WTC11 (cell line): ENCODE measurements at regions not wholly inside any gene's neighbourhood (a gene's known extent, or its start where the extent isn't known, plus 50 kb on each side); places are given as distances from the start of the nearest gene placed in this dataset.
A peak's percentile ranks its signal among the peaks of the same experiment; 100 is the strongest.

Experiments used
- ATAC-seq: fragments of 200-7000 bp; cut with Tn5 transposase; 2 replicates; pipeline ENCODE4 v1.10.0; 2021; ENCODE audit warnings: mild to moderate bottlenecking, moderate library complexity
- CTCF ChIA-PET: fragments of 300-600 bp; sonication (Branson Sonifier 250); formaldehyde crosslinking; loops from one replicate; lab custom pipeline; 2021; ENCODE audit warnings: antibody characterized with exemption; lab: Charles Lee
- POLR2A ChIA-PET: fragments of 350-600 bp; sonication (Branson Sonifier 250); formaldehyde crosslinking; loops from one replicate; lab custom pipeline; 2021; ENCODE audit warnings: antibody characterized with exemption; lab: Charles Lee
- DNase-seq: peaks from one replicate; pipeline ENCODE4 v3.0.0; 2021; ENCODE audit warnings: low spot score
- H3K27ac Mint-ChIP-seq: 2 replicates; pipeline ENCODE4 v1.8.0; 2021; ENCODE audit warnings: mixed read lengths
- H3K27me3 Mint-ChIP-seq: 2 replicates; pipeline ENCODE4 v1.8.0; 2021; ENCODE audit warnings: low read depth, mild to moderate bottlenecking, moderate library complexity, mixed read lengths
- H3K36me3 Mint-ChIP-seq: 2 replicates; pipeline ENCODE4 v1.8.0; 2021; ENCODE audit warnings: mixed read lengths
- H3K4me1 Mint-ChIP-seq: 2 replicates; pipeline ENCODE4 v1.8.0; 2022; ENCODE audit warnings: mixed read lengths
- H3K4me3 Mint-ChIP-seq: 2 replicates; pipeline ENCODE4 v1.8.0; 2021; ENCODE audit warnings: mild to moderate bottlenecking, moderate library complexity, mixed read lengths
- H3K9me3 Mint-ChIP-seq: 2 replicates; pipeline ENCODE4 v1.8.0; 2021; ENCODE audit warnings: mixed read lengths
- AFF4 ChIP-seq: sonication (generic); formaldehyde crosslinking; IDR thresholded peaks from 2 replicates; pipeline ENCODE4 v1.8.1; 2023; ENCODE audit warnings: mild to moderate bottlenecking, missing genetic modification reagents, borderline replicate concordance
- CTCF ChIP-seq: fragments of 200-600 bp; IDR thresholded peaks from 2 replicates; pipeline ENCODE4 v1.8.0; 2022; ENCODE audit warnings: antibody characterized with exemption
- ERG ChIP-seq: fragments of 250-450 bp; sonication (Bioruptor Pico); IDR thresholded peaks from 2 replicates; pipeline ENCODE4 v1.8.0; 2021; ENCODE audit warnings: mild to moderate bottlenecking
- ESRRA ChIP-seq: sonication (generic); formaldehyde crosslinking; IDR thresholded peaks from 2 replicates; pipeline ENCODE4 v1.8.1; 2022; ENCODE audit warnings: mild to moderate bottlenecking, missing genetic modification reagents, borderline replicate concordance
- GABPB1 ChIP-seq: sonication (generic); formaldehyde crosslinking; IDR thresholded peaks from 2 replicates; pipeline ENCODE4 v1.8.1; 2023; ENCODE audit warnings: mild to moderate bottlenecking, missing genetic modification reagents
- IRF1 ChIP-seq: sonication (generic); formaldehyde crosslinking; IDR thresholded peaks from 2 replicates; pipeline ENCODE4 v1.8.0; 2023; ENCODE audit warnings: missing genetic modification reagents
- JUN ChIP-seq: sonication (generic); formaldehyde crosslinking; IDR thresholded peaks from 2 replicates; pipeline ENCODE4 v1.8.0; 2023; ENCODE audit warnings: mild to moderate bottlenecking, missing genetic modification reagents
- PRDM15 ChIP-seq: sonication (generic); formaldehyde crosslinking; IDR thresholded peaks from 2 replicates; pipeline ENCODE4 v1.8.0; 2022; ENCODE audit warnings: missing genetic modification reagents
- PRRX2 ChIP-seq: fragments of 250-450 bp; sonication (Bioruptor Pico); IDR thresholded peaks from 2 replicates; pipeline ENCODE4 v1.8.0; 2021; ENCODE audit warnings: mild to moderate bottlenecking
- RORB ChIP-seq: fragments of 250-450 bp; sonication (Bioruptor Pico); IDR thresholded peaks from 2 replicates; pipeline ENCODE4 v1.9.0; 2021; ENCODE audit warnings: mild to moderate bottlenecking
- TEAD4 ChIP-seq: sonication (generic); formaldehyde crosslinking; IDR thresholded peaks from 2 replicates; pipeline ENCODE4 v1.8.0; 2022; ENCODE audit warnings: mild to moderate bottlenecking, missing genetic modification reagents
- USF1 ChIP-seq: sonication (generic); formaldehyde crosslinking; IDR thresholded peaks from 2 replicates; pipeline ENCODE4 v1.8.0; 2022; ENCODE audit warnings: mild to moderate bottlenecking, missing genetic modification reagents
- ZBTB21 ChIP-seq: sonication (generic); formaldehyde crosslinking; IDR thresholded peaks from 2 replicates; pipeline ENCODE4 v1.8.1; 2023; ENCODE audit warnings: mild to moderate bottlenecking, missing genetic modification reagents, borderline replicate concordance
- ZNF232 ChIP-seq: sonication (generic); formaldehyde crosslinking; IDR thresholded peaks from 2 replicates; pipeline ENCODE4 v1.8.0; 2022; ENCODE audit warnings: mild to moderate bottlenecking, missing genetic modification reagents
- ZNF281 ChIP-seq: sonication (generic); formaldehyde crosslinking; IDR thresholded peaks from 2 replicates; pipeline ENCODE4 v1.8.0; 2023; ENCODE audit warnings: mild to moderate bottlenecking, missing genetic modification reagents
- ZNF317 ChIP-seq: sonication (generic); formaldehyde crosslinking; IDR thresholded peaks from 2 replicates; pipeline ENCODE4 v1.8.1; 2023; ENCODE audit warnings: low read depth, mild to moderate bottlenecking, moderate library complexity, missing genetic modification reagents, borderline replicate concordance

- TF ChIP-seq AFF4 (CRISPR knock-in tag), result no peak
- TF ChIP-seq ZNF317, result no peak
- TF ChIP-seq ZNF281, result no peak
- TF ChIP-seq ERG, result no peak
Observed at GRCh38 chr11:92401520-92401919, 176.9 kb downstream of the FAT3 start (continued).

- Mint-ChIP-seq H3K27ac (peak overlapping the region; percentile 62), H3K9me3 (peaks cover 27% of the 10 kb centered on the region), H3K27me3 (no peaks in the 10 kb centered on the region), H3K4me1 (peaks cover 60% of the 10 kb centered on the region), H3K36me3 (peaks cover 28% of the 10 kb centered on the region), H3K4me3 (no peak overlapping the region)
- TF ChIP-seq IRF1 (CRISPR knock-in tag), result no peak
- TF ChIP-seq RORB (CRISPR knock-in tag), result no peak
- no peak for TF ChIP-seq ZBTB21 (CRISPR knock-in tag)
- TF ChIP-seq USF1 (CRISPR knock-in tag), result no peak
- no peak for TF ChIP-seq GABPB1
- TF ChIP-seq JUN (CRISPR knock-in tag), result no peak
- ATAC-seq, result no peak
- no peak for DNase-seq
- POLR2A ChIA-PET, result no interaction called here
- CTCF ChIA-PET, result interaction anchor here (1.2 kb wide), 1 partner anchor 19 kb away, joined by 4 read pairs; no protein-coding TSS in a partner anchor
Observed at GRCh38 chr11:92406472-92406871, 181.9 kb downstream of the FAT3 start.

GRCh38 chr11:92409355-92409754, 184.7 kb downstream of the FAT3 start:
- CTCF ChIA-PET, result no interaction called here
- Mint-ChIP-seq H3K27ac (peak overlapping the region; percentile 7; the same call in 1 of the 2 replicates), H3K9me3 (peaks cover 11% of the 10 kb centered on the region)
- TF ChIP-seq PRRX2 (no peak), TEAD4 (CRISPR knock-in tag) (no peak), ZNF232 (CRISPR knock-in tag) (no peak), RORB (CRISPR knock-in tag) (no peak), PRDM15 (no peak), CTCF (no peak), ESRRA (CRISPR knock-in tag) (no peak)

More at GRCh38 chr11:92409355-92409754, 184.7 kb downstream of the FAT3 start:
- DNase-seq, result no peak
- peaks cover 64% of the 10 kb centered on the region for H3K4me1 Mint-ChIP-seq
- POLR2A ChIA-PET, result no interaction called here
- H3K4me3 Mint-ChIP-seq, result no peak overlapping the region
- ATAC-seq, result no peak
- no peaks in the 10 kb centered on the region for H3K27me3 Mint-ChIP-seq
- peaks cover 12% of the 10 kb centered on the region for H3K36me3 Mint-ChIP-seq
